T-helper 17 cell (primary cell): ENCODE measurements at regions not wholly inside any gene's neighbourhood (a gene's known extent, or its start where the extent isn't known, plus 50 kb on each side); places are given as distances from the start of the nearest gene placed in this dataset.

ENCODE experiments used
- ATAC-seq: fragments of 150-1000 bp; cut with Tn5 transposase; 2 replicates; pipeline ENCODE4 v1.10.0; 2021; ENCODE audit warnings: mild to moderate bottlenecking, moderate library complexity
- DNase-seq, 3 donors: peaks; one replicate each; pipeline versions ENCODE4 v3.0.0 to v3.0.0-alpha.2; 2020 to 2021
- H3K9me3 ChIP-seq: one replicate; pipeline ENCODE4 v1.7.0; 2013; ENCODE audit warnings: low read length, mild to moderate bottlenecking; ENCODE audit not compliant: control insufficient read depth, poor library complexity, severe bottlenecking
- H3K27ac Mint-ChIP-seq: one replicate; pipeline ENCODE4 v1.8.0; 2022; ENCODE audit warnings: mild to moderate bottlenecking, moderate library complexity, mixed read lengths
- H3K27me3 Mint-ChIP-seq: one replicate; pipeline ENCODE4 v1.8.0; 2022; ENCODE audit warnings: mixed read lengths
- H3K36me3 Mint-ChIP-seq: one replicate; pipeline ENCODE4 v1.8.0; 2022; ENCODE audit warnings: low read depth, mixed read lengths
- H3K4me1 Mint-ChIP-seq: one replicate; pipeline ENCODE4 v1.8.0; 2022; ENCODE audit warnings: mild to moderate bottlenecking, mixed read lengths
- H3K4me3 Mint-ChIP-seq: one replicate; pipeline ENCODE4 v1.8.0; 2022; ENCODE audit warnings: mild to moderate bottlenecking, moderate library complexity, mixed read lengths

GRCh38 chrY:13756615-13757014 lies 52.9 kb downstream of the TMSB4Y start:
- H3K27ac Mint-ChIP-seq: no peak overlapping the region
- ATAC-seq: no peak
- H3K36me3 Mint-ChIP-seq: no peaks in the 10 kb centered on the region
- H3K4me3 Mint-ChIP-seq: no peak overlapping the region
- H3K27me3 Mint-ChIP-seq: no peaks in the 10 kb centered on the region
- H3K9me3 ChIP-seq: no peaks in the 10 kb centered on the region
- no peak for DNase-seq
- no peaks in the 10 kb centered on the region for H3K4me1 Mint-ChIP-seq

- H3K4me3 Mint-ChIP-seq: no peak overlapping the region
- ATAC-seq (no peak), DNase-seq (no peak)
- H3K36me3 Mint-ChIP-seq: no peaks in the 10 kb centered on the region
- H3K4me1 Mint-ChIP-seq: peaks cover 2% of the 10 kb centered on the region
- H3K27ac Mint-ChIP-seq: no peak overlapping the region
- no peaks in the 10 kb centered on the region for H3K27me3 Mint-ChIP-seq
- no peaks in the 10 kb centered on the region for H3K9me3 ChIP-seq
These were observed 62.3 kb downstream of the TMSB4Y start for GRCh38 chrY:13766040-13766439.

DNA sequence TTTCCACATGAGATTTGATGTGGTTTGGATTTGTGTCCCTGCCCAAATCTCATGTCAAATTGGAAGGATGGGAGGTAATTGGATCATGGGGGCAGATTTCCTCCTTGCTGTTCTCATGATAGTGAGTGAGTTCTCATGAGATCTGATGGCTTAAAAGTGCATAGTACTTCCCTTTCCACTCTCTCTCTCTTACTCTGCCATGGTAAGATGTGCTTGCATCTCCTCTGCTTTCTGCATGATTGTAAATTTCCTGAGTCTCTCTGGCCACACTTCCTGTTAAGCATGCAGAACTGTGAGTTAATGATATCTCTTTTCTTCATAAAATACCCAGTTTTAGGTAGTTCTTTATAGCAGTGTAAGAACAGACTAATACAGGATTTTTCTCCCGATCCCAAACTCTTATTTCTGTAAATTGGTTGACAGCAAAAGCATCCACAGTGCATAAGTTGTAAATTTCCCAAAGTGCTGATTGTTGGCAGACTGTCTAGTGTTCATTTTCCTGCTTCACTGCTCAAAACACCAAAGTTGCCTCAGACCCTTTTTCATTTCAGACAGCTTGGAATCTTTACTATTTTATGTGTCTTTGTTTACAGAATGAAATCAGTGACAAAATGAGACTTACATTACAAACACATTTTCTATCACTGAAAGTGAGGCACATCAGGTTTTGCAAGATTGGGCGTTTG lies 86.6 kb downstream of the TMSB4Y start:
- no peak for DNase-seq
- no peaks in the 10 kb centered on the region for H3K27me3 Mint-ChIP-seq
- H3K4me3 Mint-ChIP-seq: peak overlapping the region; percentile 63
- no peaks in the 10 kb centered on the region for H3K9me3 ChIP-seq
- no peaks in the 10 kb centered on the region for H3K36me3 Mint-ChIP-seq
- H3K27ac Mint-ChIP-seq: peak overlapping the region; percentile 37
- peaks cover 17% of the 10 kb centered on the region for H3K4me1 Mint-ChIP-seq
- ATAC-seq: no peak

GRCh38 chrY:13795067-13795466 lies 91.4 kb downstream of the TMSB4Y start:
- DNase-seq (no peak), ATAC-seq (no peak)
- H3K9me3 ChIP-seq: no peaks in the 10 kb centered on the region
- no peak overlapping the region for H3K27ac Mint-ChIP-seq
- no peaks in the 10 kb centered on the region for H3K27me3 Mint-ChIP-seq
- peaks cover 4% of the 10 kb centered on the region for H3K4me1 Mint-ChIP-seq
- no peak overlapping the region for H3K4me3 Mint-ChIP-seq
- H3K36me3 Mint-ChIP-seq: no peaks in the 10 kb centered on the region

- no peaks in the 10 kb centered on the region for H3K27me3 Mint-ChIP-seq
- no peaks in the 10 kb centered on the region for H3K36me3 Mint-ChIP-seq
- H3K27ac Mint-ChIP-seq: no peak overlapping the region
- peaks cover 7% of the 10 kb centered on the region for H3K4me1 Mint-ChIP-seq
- H3K4me3 Mint-ChIP-seq: no peak overlapping the region
- ATAC-seq (no peak), DNase-seq (no peak)
- H3K9me3 ChIP-seq: no peaks in the 10 kb centered on the region
These were observed 99.1 kb downstream of the TMSB4Y start for GRCh38 chrY:13802828-13803227.

DNA sequence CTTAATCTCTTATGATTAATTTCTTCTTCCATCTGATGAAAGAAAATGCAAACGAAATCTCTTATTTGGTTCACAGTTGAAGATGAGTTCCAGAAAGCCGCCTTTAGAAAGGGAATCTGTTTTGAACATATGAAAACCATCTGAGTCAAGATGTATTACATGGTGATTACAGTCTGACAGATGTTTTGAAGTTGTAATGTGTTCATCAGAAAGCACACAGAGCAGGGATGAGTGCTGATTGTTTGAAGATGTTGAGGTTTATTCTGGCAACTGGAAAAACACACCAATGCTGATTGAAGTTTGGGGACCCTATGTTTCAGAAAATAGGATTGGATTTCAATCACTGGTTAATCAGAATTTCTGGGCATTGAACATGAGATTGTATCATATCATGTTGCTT lies 99.7 kb downstream of the TMSB4Y start:
- no peak overlapping the region for H3K4me3 Mint-ChIP-seq
- peaks cover 7% of the 10 kb centered on the region for H3K4me1 Mint-ChIP-seq
- H3K36me3 Mint-ChIP-seq: peaks cover 2% of the 10 kb centered on the region
- peak overlapping the region; percentile 29 for H3K27ac Mint-ChIP-seq
- ATAC-seq (no peak), DNase-seq (no peak)
- no peaks in the 10 kb centered on the region for H3K9me3 ChIP-seq
- no peaks in the 10 kb centered on the region for H3K27me3 Mint-ChIP-seq

- DNase-seq (no peak), ATAC-seq (no peak)
- H3K4me1 Mint-ChIP-seq: peaks cover 7% of the 10 kb centered on the region
- H3K27ac Mint-ChIP-seq: peak overlapping the region; percentile 29
- H3K27me3 Mint-ChIP-seq: no peaks in the 10 kb centered on the region
- H3K9me3 ChIP-seq: no peaks in the 10 kb centered on the region
- H3K4me3 Mint-ChIP-seq: no peak overlapping the region
- H3K36me3 Mint-ChIP-seq: peaks cover 2% of the 10 kb centered on the region
These were observed 100.7 kb downstream of the TMSB4Y start for GRCh38 chrY:13804124-13805056.

- Mint-ChIP-seq H3K27me3 (no peaks in the 10 kb centered on the region), H3K4me1 (peaks cover 7% of the 10 kb centered on the region), H3K4me3 (peak overlapping the region; percentile 2), H3K36me3 (peaks cover 5% of the 10 kb centered on the region), H3K27ac (no peak overlapping the region)
- no peak for DNase-seq
- H3K9me3 ChIP-seq: no peaks in the 10 kb centered on the region
- ATAC-seq: no peak
These were observed 101.5 kb downstream of the TMSB4Y start for GRCh38 chrY:13805057-13805735.

GRCh38 chrY:13805736-13806067 lies 102.0 kb downstream of the TMSB4Y start:
- peaks cover 5% of the 10 kb centered on the region for H3K36me3 Mint-ChIP-seq
- H3K9me3 ChIP-seq: no peaks in the 10 kb centered on the region
- no peak for DNase-seq
- H3K27me3 Mint-ChIP-seq: no peaks in the 10 kb centered on the region
- H3K4me3 Mint-ChIP-seq: peak overlapping the region; percentile 2
- ATAC-seq: no peak
- peaks cover 7% of the 10 kb centered on the region for H3K4me1 Mint-ChIP-seq
- no peak overlapping the region for H3K27ac Mint-ChIP-seq

- DNase-seq: no peak
- Mint-ChIP-seq H3K36me3 (no peaks in the 10 kb centered on the region), H3K27me3 (no peaks in the 10 kb centered on the region), H3K27ac (no peak overlapping the region), H3K4me1 (peaks cover 3% of the 10 kb centered on the region), H3K4me3 (no peak overlapping the region)
- ATAC-seq: no peak
- H3K9me3 ChIP-seq: no peaks in the 10 kb centered on the region
These were observed 126.4 kb downstream of the TMSB4Y start for GRCh38 chrY:13830089-13830488.

- no peaks in the 10 kb centered on the region for H3K9me3 ChIP-seq
- no peak overlapping the region for H3K27ac Mint-ChIP-seq
- DNase-seq (no peak), ATAC-seq (no peak)
- no peaks in the 10 kb centered on the region for H3K4me1 Mint-ChIP-seq
- H3K4me3 Mint-ChIP-seq: no peak overlapping the region
- H3K36me3 Mint-ChIP-seq: no peaks in the 10 kb centered on the region
- H3K27me3 Mint-ChIP-seq: no peaks in the 10 kb centered on the region
These were observed 140.7 kb downstream of the TMSB4Y start for GRCh38 chrY:13844411-13844810.

DNA sequence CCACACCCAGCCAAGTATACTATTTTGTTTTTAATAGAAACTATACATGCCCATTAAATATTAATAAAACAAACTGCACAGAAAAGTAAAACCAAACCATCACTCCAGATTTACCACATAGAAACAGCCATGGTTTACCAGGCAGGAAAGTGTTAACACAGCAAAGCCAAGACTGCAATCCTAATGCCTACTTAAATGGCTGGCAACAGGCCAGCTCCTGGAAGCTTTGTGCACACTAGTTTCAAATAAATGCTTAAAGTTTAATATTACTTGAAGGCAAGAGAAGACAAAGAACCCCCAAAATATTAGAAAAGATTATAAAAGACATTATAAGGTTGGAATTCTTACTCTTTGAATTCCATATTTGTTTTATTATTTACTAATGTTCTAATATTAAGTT lies 141.0 kb downstream of the VCY start:
- ATAC-seq: no peak
- H3K4me3 Mint-ChIP-seq: no peak overlapping the region
- H3K27ac Mint-ChIP-seq: no peak overlapping the region
- no peaks in the 10 kb centered on the region for H3K9me3 ChIP-seq
- no peak for DNase-seq
- no peaks in the 10 kb centered on the region for H3K4me1 Mint-ChIP-seq
- no peaks in the 10 kb centered on the region for H3K27me3 Mint-ChIP-seq
- H3K36me3 Mint-ChIP-seq: no peaks in the 10 kb centered on the region

- Mint-ChIP-seq H3K27ac (no peak overlapping the region), H3K27me3 (no peaks in the 10 kb centered on the region), H3K4me1 (no peaks in the 10 kb centered on the region), H3K36me3 (no peaks in the 10 kb centered on the region), H3K4me3 (no peak overlapping the region)
- DNase-seq (no peak), ATAC-seq (no peak)
- no peaks in the 10 kb centered on the region for H3K9me3 ChIP-seq
These were observed 116.7 kb downstream of the VCY start for GRCh38 chrY:13869611-13870010.
